Omental fat pad (tissue), 3 donors: ENCODE measurements at regions not wholly inside any gene's neighbourhood (a gene's known extent, or its start where the extent isn't known, plus 50 kb on each side); places are given as distances from the start of the nearest gene placed in this dataset. TPM values are rescaled to one million over a fixed set of nuclear protein-coding genes. Genes with fewer than 3 reads are reported as not detected.

ENCODE experiments used
- ATAC-seq: fragments of 150-250 bp; one replicate; pipeline ENCODE4 v1.9.1; 2016; ENCODE audit warnings: mild to moderate bottlenecking, moderate library complexity; ENCODE audit not compliant: low FRiP score
- DNase-seq: peaks from one replicate; pipeline ENCODE4 v3.0.0-alpha.2; 2019; ENCODE audit warnings: low spot score
- small RNA-seq: library from RNA; depleted of rRNA; stranded (forward); fragments of <200 nt; gene quantifications from one replicate; pipeline ENCODE3, GENCODE V24; 2016
- TF ChIP-seq, protein P1 (sequence below), 3 donors: fragments of 450-650 bp; IDR thresholded peaks; one replicate each; pipeline ENCODE4 v1.5.1; 2016 to 2017; ENCODE audit warnings: antibody characterized with exemption in 3 of 3, mild to moderate bottlenecking in 3 of 3, moderate library complexity in 2 of 3

GRCh38 chr9:74431467-74431866 is 65.7 kb upstream of the RORB start:
- ATAC-seq (no peak), DNase-seq (no peak)
- TF ChIP-seq, protein P1, sequence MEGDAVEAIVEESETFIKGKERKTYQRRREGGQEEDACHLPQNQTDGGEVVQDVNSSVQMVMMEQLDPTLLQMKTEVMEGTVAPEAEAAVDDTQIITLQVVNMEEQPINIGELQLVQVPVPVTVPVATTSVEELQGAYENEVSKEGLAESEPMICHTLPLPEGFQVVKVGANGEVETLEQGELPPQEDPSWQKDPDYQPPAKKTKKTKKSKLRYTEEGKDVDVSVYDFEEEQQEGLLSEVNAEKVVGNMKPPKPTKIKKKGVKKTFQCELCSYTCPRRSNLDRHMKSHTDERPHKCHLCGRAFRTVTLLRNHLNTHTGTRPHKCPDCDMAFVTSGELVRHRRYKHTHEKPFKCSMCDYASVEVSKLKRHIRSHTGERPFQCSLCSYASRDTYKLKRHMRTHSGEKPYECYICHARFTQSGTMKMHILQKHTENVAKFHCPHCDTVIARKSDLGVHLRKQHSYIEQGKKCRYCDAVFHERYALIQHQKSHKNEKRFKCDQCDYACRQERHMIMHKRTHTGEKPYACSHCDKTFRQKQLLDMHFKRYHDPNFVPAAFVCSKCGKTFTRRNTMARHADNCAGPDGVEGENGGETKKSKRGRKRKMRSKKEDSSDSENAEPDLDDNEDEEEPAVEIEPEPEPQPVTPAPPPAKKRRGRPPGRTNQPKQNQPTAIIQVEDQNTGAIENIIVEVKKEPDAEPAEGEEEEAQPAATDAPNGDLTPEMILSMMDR (IDR thresholded peaks at IDR 0.05): no peak

- DNase-seq (no peak), ATAC-seq (no peak)
- TF ChIP-seq, protein P1 (IDR thresholded peaks at IDR 0.05): no peak
These were observed 53.9 kb upstream of the RORB start for GRCh38 chr9:74443036-74443750.

- TF ChIP-seq, protein P1 (IDR thresholded peaks at IDR 0.05): no peak
- ATAC-seq (peak; percentile 71), DNase-seq (no peak)
These were observed 52.8 kb upstream of the RORB start for GRCh38 chr9:74444369-74444768.

Small RNA genes lying in the stretch of these regions (small RNA-seq; reads per million reads assigned to genes)
- gene RNA5SP286: not detected
